ENCODE measurements at regions not wholly inside any gene's neighbourhood (a gene's known extent, or its start where the extent isn't known, plus 50 kb on each side); places are given as distances from the start of the nearest gene placed in this dataset.

GRCh38 chr2:167489325-167489724, 601.0 kb downstream of the XIRP2 start:
- H3K4me3 ChIP-seq = no peak overlapping the region
- H3K27ac ChIP-seq = no peak overlapping the region
- 79 to 94% (median 83%) methylated on average over 2 of the region's 2 CpGs for WGBS, 5 donors
- no peaks in the 10 kb centered on the region for H3K4me1 ChIP-seq
- intact Hi-C loops (cut with DNase I; ENCODE audit: low total_unique reads) = no loop called here
- TF ChIP-seq POLR2AphosphoS5 (IDR thresholded peaks at IDR 0.05) (no peak), CTCF (IDR thresholded peaks at IDR 0.05 in 8 of 11, conservative IDR thresholded peaks at IDR 0.05 in 3 of 11) (no peak), POLR2A (IDR thresholded peaks at IDR 0.05) (no peak)
- H3K27me3 ChIP-seq (replicated peaks in 1 of 7) = no peaks in the 10 kb centered on the region
- DNase-seq = no peak
- no peaks in the 10 kb centered on the region for H3K9me3 ChIP-seq
- no peaks in the 10 kb centered on the region for H3K36me3 ChIP-seq

- WGBS, 5 donors = 73 to 83% (median 78%) methylated on average over 3 of the region's 3 CpGs
- Histone ChIP-seq H3K9me3 (no peaks in the 10 kb centered on the region), H3K27me3 (replicated peaks in 1 of 7) (no peaks in the 10 kb centered on the region), H3K4me1 (no peaks in the 10 kb centered on the region), H3K27ac (no peak overlapping the region), H3K36me3 (no peaks in the 10 kb centered on the region), H3K4me3 (no peak overlapping the region)
- no peak for TF ChIP-seq POLR2A (IDR thresholded peaks at IDR 0.05)
- TF ChIP-seq CTCF (IDR thresholded peaks at IDR 0.05 in 8 of 11, conservative IDR thresholded peaks at IDR 0.05 in 3 of 11) = no peak
- TF ChIP-seq POLR2AphosphoS5 (IDR thresholded peaks at IDR 0.05) = no peak
- no peak for DNase-seq
- intact Hi-C loops (cut with DNase I; ENCODE audit: low total_unique reads) = no loop called here
Measured at GRCh38 chr2:167487728-167488127, 599.4 kb downstream of the XIRP2 start.

- Histone ChIP-seq H3K4me1 (no peaks in the 10 kb centered on the region), H3K27me3 (replicated peaks in 1 of 7) (no peaks in the 10 kb centered on the region), H3K9me3 (no peaks in the 10 kb centered on the region), H3K27ac (no peak overlapping the region), H3K36me3 (no peaks in the 10 kb centered on the region), H3K4me3 (no peak overlapping the region)
- intact Hi-C loops (cut with DNase I; ENCODE audit: low total_unique reads) = no loop called here
- TF ChIP-seq POLR2A (IDR thresholded peaks at IDR 0.05) (no peak), POLR2AphosphoS5 (IDR thresholded peaks at IDR 0.05) (no peak), CTCF (IDR thresholded peaks at IDR 0.05 in 8 of 11, conservative IDR thresholded peaks at IDR 0.05 in 3 of 11) (no peak)
- 77 to 100% (median 79%) methylated on average over 1 of the region's 1 CpG for WGBS, 5 donors
- no peak for DNase-seq
Measured at GRCh38 chr2:167484875-167485274, 596.6 kb downstream of the XIRP2 start.

GRCh38 chr2:167480986-167481309, 592.7 kb downstream of the XIRP2 start:
- no peak overlapping the region for H3K4me3 ChIP-seq
- TF ChIP-seq POLR2A (IDR thresholded peaks at IDR 0.05) (no peak), CTCF (IDR thresholded peaks at IDR 0.05 in 8 of 11, conservative IDR thresholded peaks at IDR 0.05 in 3 of 11) (no peak), POLR2AphosphoS5 (IDR thresholded peaks at IDR 0.05) (no peak)
- WGBS, 5 donors = 73 to 84% (median 77%) methylated on average over 2 of the region's 2 CpGs

More at GRCh38 chr2:167480986-167481309, 592.7 kb downstream of the XIRP2 start:
- Histone ChIP-seq H3K36me3 (no peaks in the 10 kb centered on the region), H3K27ac (no peak overlapping the region), H3K9me3 (no peaks in the 10 kb centered on the region), H3K27me3 (replicated peaks in 1 of 7) (no peaks in the 10 kb centered on the region), H3K4me1 (no peaks in the 10 kb centered on the region)
- no peak for DNase-seq
- intact Hi-C loops (cut with DNase I; ENCODE audit: low total_unique reads) = no loop called here
